ENCODE measurements at regions not wholly inside any gene's neighbourhood (a gene's known extent, or its start where the extent isn't known, plus 50 kb on each side); places are given as distances from the start of the nearest gene placed in this dataset.

DNA sequence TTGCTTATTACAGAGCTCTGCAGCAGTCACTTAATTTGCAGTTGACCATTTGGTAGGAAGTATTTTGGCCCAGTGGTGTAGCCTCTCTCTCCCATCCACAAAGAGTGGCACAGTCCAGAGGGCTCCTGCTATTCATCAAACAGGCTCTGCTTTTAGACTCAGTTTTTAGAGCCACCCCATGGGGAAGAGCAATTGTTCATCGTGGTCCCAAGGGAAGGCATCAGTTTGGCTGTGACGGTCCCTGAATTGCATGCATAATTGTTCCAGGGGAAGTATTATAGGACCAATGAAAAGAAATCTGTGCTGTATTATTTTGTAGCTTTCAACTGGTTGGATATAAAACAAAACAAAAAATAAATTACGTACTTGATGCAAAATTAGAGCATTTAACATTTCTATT, 799.0 kb downstream of the DACH1 start:
- no peak for TF ChIP-seq EZH2 (IDR thresholded peaks at IDR 0.05)
- TF ChIP-seq POLR2AphosphoS5 (IDR thresholded peaks at IDR 0.05; ENCODE audit: borderline replicate concordance, low read depth, low read length), result no peak
- TF ChIP-seq FOXP2 (optimal IDR thresholded peaks at IDR 0.05; ENCODE audit: control extremely low read depth, extremely low read length, insufficient read depth), result no peak

All from SK-N-MC (cell line).